ENCODE measurements at regions not wholly inside any gene's neighbourhood (a gene's known extent, or its start where the extent isn't known, plus 50 kb on each side); places are given as distances from the start of the nearest gene placed in this dataset.
"Not testable (repeated sequence)": the region's sequence is repeated elsewhere in the genome, so short reads cannot be mapped to it uniquely, and the experiment has no call there.

- no peak overlapping the region for H3K27ac ChIP-seq (ENCODE audit: low read depth in 2 of 2, low read length in 2 of 2)
- no peak overlapping the region for H3K4me3 ChIP-seq (ENCODE audit: low read length in 3 of 3)
- no peaks in the 10 kb centered on the region for H3K36me3 ChIP-seq (ENCODE audit: control insufficient read depth in 2 of 3, insufficient read depth in 3 of 3, low read length in 3 of 3)
- H3K9ac ChIP-seq (ENCODE audit: low read length in 3 of 3), result no peak overlapping the region
- no peaks in the 10 kb centered on the region for H3K27me3 ChIP-seq (ENCODE audit: control insufficient read depth, insufficient read depth, low read length)
- H3K4me1 ChIP-seq (ENCODE audit: control insufficient read depth in 2 of 3, insufficient read depth in 2 of 3, low read depth in 1 of 3, low read length in 3 of 3), result no peaks in the 10 kb centered on the region
- FAIRE-seq (no peak), DNase-seq (no peak)
- no peaks in the 10 kb centered on the region for H3K9me3 ChIP-seq (ENCODE audit: control insufficient read depth in 2 of 3, insufficient read depth in 1 of 3, low read length in 3 of 3)
- TF ChIP-seq CTCF (IDR thresholded peaks at IDR 0.05; ENCODE audit: borderline replicate concordance, extremely low read depth, insufficient read depth), result no peak
- intact Hi-C loops (cut with DNase I), result no loop called here
These were observed 151.3 kb upstream of the NT5E start for GRCh38 chr6:85298553-85298952.

GRCh38 chr6:85291326-85291725, 158.6 kb upstream of the NT5E start:
- no peak overlapping the region for H3K9ac ChIP-seq (ENCODE audit: low read length in 3 of 3)
- H3K27me3 ChIP-seq (ENCODE audit: control insufficient read depth, insufficient read depth, low read length), result no peaks in the 10 kb centered on the region
- TF ChIP-seq CTCF (IDR thresholded peaks at IDR 0.05; ENCODE audit: borderline replicate concordance, extremely low read depth, insufficient read depth), result no peak
- intact Hi-C loops (cut with DNase I), result no loop called here
- no peak overlapping the region for H3K27ac ChIP-seq (ENCODE audit: low read depth in 2 of 2, low read length in 2 of 2)
- no peak for DNase-seq
- no peaks in the 10 kb centered on the region for H3K36me3 ChIP-seq (ENCODE audit: control insufficient read depth in 2 of 3, insufficient read depth in 3 of 3, low read length in 3 of 3)
- H3K4me3 ChIP-seq (ENCODE audit: low read length in 3 of 3), result no peak overlapping the region
- no peaks in the 10 kb centered on the region for H3K9me3 ChIP-seq (ENCODE audit: control insufficient read depth in 2 of 3, insufficient read depth in 1 of 3, low read length in 3 of 3)
- H3K4me1 ChIP-seq (ENCODE audit: control insufficient read depth in 2 of 3, insufficient read depth in 2 of 3, low read depth in 1 of 3, low read length in 3 of 3), result no peaks in the 10 kb centered on the region
- FAIRE-seq, result no peak

- FAIRE-seq (no peak), DNase-seq (peak in 1 of 5 donors; percentile 32)
- no peak for TF ChIP-seq CTCF (IDR thresholded peaks at IDR 0.05; ENCODE audit: borderline replicate concordance, extremely low read depth, insufficient read depth)
These were observed 162.2 kb upstream of the NT5E start for GRCh38 chr6:85287654-85288053.

GRCh38 chr6:85287158-85287557, 162.7 kb upstream of the NT5E start:
- DNase-seq (no peak), FAIRE-seq (no peak)
- H3K9ac ChIP-seq (ENCODE audit: low read length in 3 of 3), result no peak overlapping the region
- TF ChIP-seq CTCF (IDR thresholded peaks at IDR 0.05; ENCODE audit: borderline replicate concordance, extremely low read depth, insufficient read depth), result no peak
- intact Hi-C loops (cut with DNase I), result no loop called here
- no peaks in the 10 kb centered on the region for H3K27me3 ChIP-seq (ENCODE audit: control insufficient read depth, insufficient read depth, low read length)
- H3K36me3 ChIP-seq (ENCODE audit: control insufficient read depth in 2 of 3, insufficient read depth in 3 of 3, low read length in 3 of 3), result no peaks in the 10 kb centered on the region
- no peaks in the 10 kb centered on the region for H3K4me1 ChIP-seq (ENCODE audit: control insufficient read depth in 2 of 3, insufficient read depth in 2 of 3, low read depth in 1 of 3, low read length in 3 of 3)
- no peaks in the 10 kb centered on the region for H3K9me3 ChIP-seq (ENCODE audit: control insufficient read depth in 2 of 3, insufficient read depth in 1 of 3, low read length in 3 of 3)
- no peak overlapping the region for H3K4me3 ChIP-seq (ENCODE audit: low read length in 3 of 3)
- no peak overlapping the region for H3K27ac ChIP-seq (ENCODE audit: low read depth in 2 of 2, low read length in 2 of 2)

More at GRCh38 chr6:85287654-85288053, 162.2 kb upstream of the NT5E start:
- Histone ChIP-seq H3K36me3 (ENCODE audit: control insufficient read depth in 2 of 3, insufficient read depth in 3 of 3, low read length in 3 of 3) (no peaks in the 10 kb centered on the region), H3K27me3 (ENCODE audit: control insufficient read depth, insufficient read depth, low read length) (no peaks in the 10 kb centered on the region), H3K4me1 (ENCODE audit: control insufficient read depth in 2 of 3, insufficient read depth in 2 of 3, low read depth in 1 of 3, low read length in 3 of 3) (no peaks in the 10 kb centered on the region), H3K9ac (ENCODE audit: low read length in 3 of 3) (no peak overlapping the region), H3K9me3 (ENCODE audit: control insufficient read depth in 2 of 3, insufficient read depth in 1 of 3, low read length in 3 of 3) (no peaks in the 10 kb centered on the region), H3K27ac (ENCODE audit: low read depth in 2 of 2, low read length in 2 of 2) (no peak overlapping the region), H3K4me3 (ENCODE audit: low read length in 3 of 3) (no peak overlapping the region)
- intact Hi-C loops (cut with DNase I), result no loop called here

- H3K27ac ChIP-seq (ENCODE audit: low read depth in 2 of 2, low read length in 2 of 2); H3K27me3 ChIP-seq (ENCODE audit: control insufficient read depth, insufficient read depth, low read length); H3K36me3 ChIP-seq (ENCODE audit: control insufficient read depth in 2 of 3, insufficient read depth in 3 of 3, low read length in 3 of 3); H3K4me3 ChIP-seq (ENCODE audit: low read length in 3 of 3); FAIRE-seq; H3K9ac ChIP-seq (ENCODE audit: low read length in 3 of 3); intact Hi-C loops (cut with DNase I); H3K4me1 ChIP-seq (ENCODE audit: control insufficient read depth in 2 of 3, insufficient read depth in 2 of 3, low read depth in 1 of 3, low read length in 3 of 3); H3K9me3 ChIP-seq (ENCODE audit: control insufficient read depth in 2 of 3, insufficient read depth in 1 of 3, low read length in 3 of 3); DNase-seq: not testable (repeated sequence)
These were observed 163.4 kb upstream of the NT5E start for GRCh38 chr6:85286507-85286906.

All from kidney (tissue), 13 donors.